G401 (cell line): ENCODE measurements at regions not wholly inside any gene's neighbourhood (a gene's known extent, or its start where the extent isn't known, plus 50 kb on each side); places are given as distances from the start of the nearest gene placed in this dataset.
"Not testable (repeated sequence)": the region's sequence is repeated elsewhere in the genome, so short reads cannot be mapped to it uniquely, and the experiment has no call there.

ENCODE experiments used
- DNase-seq: peaks from one replicate; pipeline ENCODE4 v3.0.0-alpha.2; 2015; ENCODE audit warnings: low spot score
- in situ Hi-C: cut with HindIII; loops from 2 replicates; pipeline ENCODE4 v1.10.0; 2016; ENCODE audit warnings: low sequenced_read_pairs, mixed read lengths

DNA sequence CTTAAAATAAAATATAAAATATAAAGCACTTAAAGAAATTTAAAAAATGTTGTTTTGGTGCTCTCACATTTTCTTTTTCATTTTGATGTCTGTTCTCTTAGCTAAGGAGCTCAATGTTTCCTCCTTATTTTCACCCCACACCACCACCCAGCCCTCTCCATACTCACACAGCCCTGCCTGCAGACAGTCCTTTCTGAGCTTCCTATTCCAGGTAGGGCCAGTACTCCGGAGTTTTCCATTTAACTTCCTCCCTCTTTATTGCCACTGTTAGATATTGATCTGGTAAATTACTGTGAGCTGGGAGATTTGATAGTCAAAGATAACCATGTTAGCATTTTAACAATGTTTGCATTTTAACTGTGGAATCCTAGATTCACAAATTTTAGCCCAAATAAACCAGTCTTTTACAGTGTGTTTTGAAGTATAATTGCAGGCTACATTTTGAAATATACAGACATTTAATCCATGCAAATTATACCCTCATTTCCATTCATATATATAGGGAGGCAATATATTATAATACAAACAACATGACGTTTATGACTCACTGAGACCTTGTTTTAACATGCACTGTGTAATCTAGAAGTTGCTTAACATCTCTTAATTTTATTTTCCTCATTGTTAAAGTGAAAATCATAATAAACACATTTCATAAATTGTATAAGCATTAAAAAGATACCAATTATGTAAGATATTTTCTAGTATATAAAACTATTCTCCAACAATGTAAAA, 927.1 kb downstream of the NR2F1-AS1 start:
- DNase-seq = no peak

GRCh38 chr5:92652756-92653155, 928.3 kb downstream of the NR2F1-AS1 start:
- no peak for DNase-seq
- in situ Hi-C loops = no loop called here

More for the DNA sequence above, 927.1 kb downstream of the NR2F1-AS1 start:
- in situ Hi-C loops = no loop called here

GRCh38 chr5:92644266-92644886, 936.6 kb downstream of the NR2F1-AS1 start:
- DNase-seq = peak; percentile 43
- in situ Hi-C loops = no loop called here

- DNase-seq = peak; percentile 67
- in situ Hi-C loops = no loop called here
These were observed 939.7 kb downstream of the NR2F1-AS1 start for GRCh38 chr5:92641031-92641962.

GRCh38 chr5:92640340-92640739, 940.7 kb downstream of the NR2F1-AS1 start:
- in situ Hi-C loops = no loop called here
- DNase-seq = no peak

DNA sequence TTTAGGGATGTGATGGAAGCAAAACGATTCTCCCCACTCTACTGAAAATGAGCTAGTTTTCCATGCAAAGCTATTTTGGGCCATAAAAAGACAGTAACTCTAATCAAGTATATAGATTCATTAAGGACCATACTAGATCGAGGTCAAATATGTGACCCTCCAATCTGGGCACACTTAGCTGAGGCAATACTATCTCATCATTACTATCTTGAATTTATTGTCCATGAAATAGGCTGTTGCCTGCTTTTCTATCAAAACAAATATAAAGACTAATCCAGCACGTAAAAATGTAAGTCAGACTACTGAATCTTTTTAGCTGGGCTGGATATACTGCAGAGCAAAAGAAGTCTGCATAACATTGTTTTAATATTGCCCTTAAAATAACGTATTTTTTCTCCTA, 943.1 kb downstream of the NR2F1-AS1 start:
- DNase-seq = no peak
- in situ Hi-C loops = no loop called here

- in situ Hi-C loops = no loop called here
- DNase-seq = no peak
These were observed 943.8 kb downstream of the NR2F1-AS1 start for GRCh38 chr5:92637247-92637646.

DNA sequence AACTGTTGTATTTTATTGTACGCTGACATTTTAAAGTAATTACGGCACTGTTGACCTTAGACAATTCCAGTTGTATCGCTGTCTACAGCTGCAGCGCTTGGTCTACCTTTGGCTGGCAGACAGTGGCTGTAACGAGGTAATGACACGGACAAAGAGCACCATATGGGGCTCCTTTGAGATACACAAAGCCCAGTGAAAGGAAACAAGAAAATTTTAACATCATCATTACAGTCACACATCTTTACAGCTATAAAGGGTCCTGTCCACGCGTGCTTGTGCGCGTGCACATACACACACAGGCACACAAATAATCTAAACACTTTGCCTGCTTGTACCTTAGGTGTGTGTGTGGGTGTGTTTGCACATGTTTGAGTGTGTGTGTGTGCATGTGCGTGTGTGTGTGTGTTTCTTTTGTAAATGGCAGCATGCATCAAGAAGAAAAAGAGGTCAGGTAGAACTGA, 946.0 kb downstream of the NR2F1-AS1 start:
- in situ Hi-C loops = no loop called here
- no peak for DNase-seq

GRCh38 chr5:92633875-92634487, 947.0 kb downstream of the NR2F1-AS1 start:
- in situ Hi-C loops = no loop called here
- no peak for DNase-seq

DNA sequence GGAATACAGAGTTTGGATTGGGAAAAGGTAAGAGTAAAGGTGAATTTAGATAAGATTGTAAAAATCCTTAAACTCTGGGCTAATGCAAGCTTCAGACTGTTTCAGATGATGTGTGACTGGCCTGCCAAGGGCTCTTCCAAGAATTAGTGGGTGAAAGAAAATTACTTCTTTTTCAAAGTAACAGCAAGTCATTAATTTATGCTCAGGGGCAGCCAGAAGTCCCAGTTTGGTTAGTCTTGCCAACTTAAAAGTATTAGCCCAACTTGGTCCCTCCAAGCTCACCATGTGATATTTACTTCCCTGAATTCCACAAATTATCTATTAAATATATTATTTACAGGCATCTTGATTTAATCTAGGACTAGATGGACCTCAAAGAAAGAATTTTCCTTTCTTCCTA, 947.8 kb downstream of the NR2F1-AS1 start:
- DNase-seq = no peak
- in situ Hi-C loops = no loop called here

GRCh38 chr5:92631237-92631701, 949.8 kb downstream of the NR2F1-AS1 start:
- DNase-seq, in situ Hi-C loops: not testable (repeated sequence)

DNA sequence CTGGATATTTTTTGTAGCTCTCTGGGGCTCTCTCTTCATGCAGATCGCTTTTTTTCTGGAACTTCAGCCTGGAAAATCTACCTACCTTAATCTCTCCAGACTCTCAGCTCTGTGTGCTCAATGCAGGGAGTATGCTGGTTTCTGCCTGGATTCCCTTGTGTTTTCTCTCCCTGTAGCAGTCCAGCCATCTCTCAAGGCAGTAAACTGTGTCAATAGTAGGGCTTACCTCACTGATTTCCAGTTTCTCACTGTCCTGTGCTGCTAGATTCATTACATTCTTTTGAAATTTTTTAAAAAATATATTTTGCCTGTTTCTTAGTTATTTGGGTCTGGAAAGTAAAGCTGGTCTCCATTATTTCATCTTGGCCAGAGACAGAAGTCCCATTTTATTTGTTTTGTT, 951.4 kb downstream of the NR2F1-AS1 start:
- in situ Hi-C loops = no loop called here
- DNase-seq = no peak

- in situ Hi-C loops = no loop called here
- DNase-seq = no peak
These were observed 952.0 kb downstream of the NR2F1-AS1 start for GRCh38 chr5:92629000-92629399.

DNA sequence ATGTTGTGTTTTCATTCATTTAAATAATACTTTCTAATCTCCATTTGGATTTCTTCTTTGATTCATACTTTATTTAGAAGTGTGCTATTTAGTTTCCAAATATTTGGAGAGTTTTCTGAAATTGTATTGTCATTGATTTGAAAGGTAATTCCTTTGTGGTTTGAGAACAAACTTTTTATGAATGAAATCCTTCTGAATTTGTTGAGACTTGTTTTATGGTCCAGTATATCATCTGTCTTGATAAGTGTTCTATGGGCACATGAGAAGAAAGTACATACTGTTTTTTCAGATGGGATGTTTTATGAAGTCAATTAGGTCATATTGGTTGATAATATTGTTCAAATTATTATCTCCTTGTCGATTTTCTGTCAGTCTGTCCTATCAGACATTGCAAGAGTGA, 953.8 kb downstream of the NR2F1-AS1 start:
- DNase-seq = no peak
- in situ Hi-C loops = no loop called here

GRCh38 chr5:92616085-92616484, 964.9 kb downstream of the NR2F1-AS1 start:
- no peak for DNase-seq
- in situ Hi-C loops = no loop called here

GRCh38 chr5:92613546-92613945, 967.5 kb downstream of the NR2F1-AS1 start:
- no peak for DNase-seq
- in situ Hi-C loops = no loop called here

- in situ Hi-C loops, DNase-seq: not testable (repeated sequence)
These were observed 970.6 kb downstream of the NR2F1-AS1 start for GRCh38 chr5:92610435-92610834.

DNA sequence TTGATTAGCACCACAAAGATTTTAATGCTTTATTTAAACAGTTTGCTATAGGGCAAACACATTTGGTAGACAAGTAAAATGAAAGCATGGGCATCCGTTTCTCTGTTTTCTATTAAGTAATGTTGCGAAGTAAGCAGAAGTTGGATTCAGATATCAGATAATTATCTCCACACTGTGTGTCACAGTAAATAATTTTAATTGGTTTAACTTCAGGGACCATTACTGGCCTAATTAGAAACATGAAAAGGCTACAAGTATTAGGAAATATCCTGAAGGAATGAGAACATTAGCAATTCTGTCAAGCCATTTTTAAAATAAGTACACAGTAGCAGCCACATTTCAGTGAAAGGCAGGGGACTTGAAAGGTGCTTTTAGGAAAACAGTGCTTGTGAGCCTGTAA, 975.4 kb downstream of the NR2F1-AS1 start:
- DNase-seq = peak; percentile 8
- in situ Hi-C loops = no loop called here

DNA sequence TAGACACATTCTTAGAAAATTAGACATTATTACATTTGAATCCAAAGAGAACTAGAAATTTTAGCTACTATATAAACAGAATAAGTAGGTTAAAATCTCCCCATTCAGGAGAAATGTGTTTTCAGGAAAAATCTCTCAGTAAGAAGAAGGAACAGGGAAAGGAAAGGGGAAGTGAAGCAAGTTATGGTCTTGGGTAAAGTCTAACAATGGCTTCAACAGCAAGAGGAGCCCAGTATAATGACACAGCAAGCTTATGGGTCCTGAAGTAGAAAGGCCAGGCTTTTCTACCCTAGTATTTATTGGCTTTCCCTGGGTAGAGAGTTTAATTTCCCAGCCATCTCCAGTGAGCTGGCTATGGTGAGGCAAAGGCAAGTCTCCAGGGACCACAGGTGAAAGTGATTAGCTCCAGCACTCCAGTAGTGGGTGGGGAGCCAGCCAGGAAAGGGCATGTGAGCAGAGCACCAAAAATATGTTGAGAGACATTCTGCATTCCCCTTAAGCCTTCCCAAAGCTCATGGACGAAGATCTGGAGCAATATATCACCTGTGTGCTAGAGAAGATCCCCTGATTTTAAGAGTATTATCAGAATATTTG, 981.7 kb downstream of the NR2F1-AS1 start:
- DNase-seq = no peak
- in situ Hi-C loops = no loop called here
